ELF-1 (cell line): ENCODE measurements at regions not wholly inside any gene's neighbourhood (a gene's known extent, or its start where the extent isn't known, plus 50 kb on each side); places are given as distances from the start of the nearest gene placed in this dataset.
A peak's percentile ranks its signal among the peaks of the same experiment; 100 is the strongest.

Experiments
- DNase-seq: peaks from one replicate; pipeline ENCODE4 v3.0.0-alpha.2; 2016; ENCODE audit warnings: low read depth, low spot score

DNA sequence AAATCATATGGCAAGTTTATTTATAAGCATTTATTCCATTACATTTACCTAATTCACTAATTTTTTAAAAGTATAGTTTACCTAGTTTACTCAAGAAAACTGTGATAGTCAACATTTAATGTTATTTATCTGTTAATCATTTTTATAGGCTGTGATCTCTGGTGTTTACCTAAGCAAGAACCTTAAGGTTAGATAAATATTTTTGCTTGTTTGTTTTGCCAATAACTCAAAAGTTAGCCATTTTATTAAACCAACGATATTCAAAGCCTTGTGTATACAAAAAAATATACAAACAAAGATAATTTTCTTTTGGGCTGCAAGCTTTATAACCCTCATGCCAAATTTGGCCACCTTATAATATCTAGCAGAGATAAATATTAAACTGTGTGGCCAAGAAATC lies 157.3 kb downstream of the SLCO1B3 start:
- no peak for DNase-seq

DNA sequence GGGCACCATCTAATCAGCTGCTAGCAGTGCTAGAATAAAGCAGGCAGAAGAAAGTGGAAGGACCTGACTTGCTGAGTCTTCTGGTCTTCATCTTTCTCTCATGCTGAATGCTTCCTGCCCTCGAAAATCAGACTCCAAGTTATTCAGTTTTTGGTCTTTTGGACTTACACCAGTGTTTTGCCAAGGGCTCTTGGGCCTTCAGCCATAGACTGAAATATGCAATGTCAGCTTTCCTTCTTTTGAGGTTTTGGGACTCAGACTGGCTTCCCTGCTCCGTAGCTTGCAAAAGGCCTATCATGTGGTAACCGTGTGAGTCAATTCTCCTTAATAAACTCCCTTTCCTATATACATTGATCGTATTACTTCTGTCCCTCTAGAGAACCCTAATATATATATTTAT lies 159.3 kb downstream of the SLCO1B3 start:
- no peak for DNase-seq

DNA sequence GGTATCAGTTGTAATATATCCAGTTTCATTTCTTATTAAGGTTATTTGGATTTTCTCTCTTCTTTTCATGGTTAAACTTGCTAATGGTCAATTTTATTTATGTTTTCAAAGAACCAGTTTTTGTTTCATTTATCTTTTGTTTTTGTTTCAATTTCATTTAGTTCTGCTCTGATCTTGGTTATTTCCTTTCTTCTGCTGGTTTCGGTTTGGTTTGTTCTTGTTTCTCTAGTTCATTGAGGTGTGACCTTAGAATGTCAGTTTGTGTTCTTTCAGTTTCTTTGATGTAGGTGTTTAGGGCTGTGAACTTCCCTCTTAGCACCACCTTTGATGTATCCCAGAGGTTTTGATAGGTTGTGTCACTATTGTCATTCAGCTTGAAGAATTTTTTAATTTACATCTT lies 145.6 kb upstream of the SLCO1B1 start:
- DNase-seq = no peak

DNA sequence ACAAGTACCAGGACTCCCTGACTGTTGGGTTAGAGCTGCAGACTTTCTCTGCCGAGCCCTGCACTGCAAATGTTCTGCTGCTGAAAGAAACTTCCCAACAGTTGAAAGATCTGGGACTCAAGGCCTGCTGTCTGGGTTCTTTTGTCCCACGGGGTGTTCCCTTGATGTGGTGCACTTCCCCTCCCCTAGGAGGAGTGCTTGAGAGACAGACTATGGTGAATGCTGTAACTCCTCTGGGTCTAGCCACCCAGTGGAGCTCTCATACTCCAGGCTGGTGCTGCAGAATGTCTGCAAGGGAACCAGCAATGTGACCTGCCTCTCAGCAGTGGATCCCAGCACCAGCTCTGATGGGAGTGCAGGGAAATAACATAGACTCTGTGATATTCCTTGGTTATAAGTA lies 129.2 kb upstream of the SLCO1B1 start:
- no peak for DNase-seq

DNA sequence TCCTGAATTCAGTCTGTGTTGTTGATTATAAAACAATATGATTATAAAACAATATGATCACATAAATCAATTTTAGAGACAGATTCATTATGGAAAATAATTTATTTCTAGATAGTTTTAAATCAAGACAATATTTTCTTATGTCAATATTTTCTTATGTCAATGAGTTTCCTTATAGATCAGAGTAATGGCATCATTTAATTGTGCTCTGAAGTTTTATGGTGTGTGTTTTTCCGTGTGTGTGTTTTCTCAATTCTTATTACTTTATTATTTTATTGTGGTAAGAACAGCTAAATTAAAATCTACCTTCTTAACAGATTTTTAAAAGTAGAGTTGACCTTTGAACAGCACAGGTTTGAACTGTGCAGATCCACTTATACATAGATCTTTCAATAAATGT lies 105.3 kb upstream of the SLCO1B1 start:
- DNase-seq = no peak

DNA sequence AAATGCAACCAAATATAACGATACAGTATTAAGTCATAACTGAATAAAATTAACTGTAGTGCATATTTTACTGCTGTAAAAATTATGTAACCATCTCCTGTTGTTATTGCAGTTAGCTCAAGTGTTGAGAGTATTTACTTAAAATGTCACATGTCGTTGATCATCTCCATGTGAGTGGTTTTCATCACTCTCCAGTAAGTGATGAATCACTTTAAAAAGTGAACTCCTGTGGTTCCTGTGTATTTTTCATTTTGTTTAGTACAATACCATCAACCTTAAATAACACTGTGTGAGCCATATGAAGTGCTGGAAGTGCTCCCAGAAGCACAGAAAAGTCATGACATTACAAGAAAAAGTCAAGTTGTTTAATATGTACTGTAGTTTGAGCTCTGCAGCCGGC lies 104.7 kb upstream of the SLCO1B1 start:
- DNase-seq = no peak

DNA sequence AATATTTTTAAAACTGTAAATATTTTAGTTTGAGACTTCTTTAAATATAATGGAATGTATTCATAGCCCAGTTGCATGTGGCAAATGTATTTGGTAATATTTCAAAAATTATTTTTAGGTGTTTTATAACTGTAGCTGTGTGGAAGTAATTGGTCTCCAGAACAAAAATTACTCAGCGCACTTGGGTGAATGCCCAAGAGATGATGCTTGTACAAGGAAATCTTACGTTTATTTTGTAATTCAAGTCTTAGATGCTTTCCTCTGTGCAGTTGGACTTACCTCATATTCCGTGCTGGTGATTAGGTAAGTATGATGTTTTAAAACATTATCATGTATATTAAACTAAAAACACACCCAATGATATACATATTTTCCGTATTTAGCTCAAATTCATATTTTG lies 76.7 kb upstream of the SLCO1B1 start:
- no peak for DNase-seq

DNA sequence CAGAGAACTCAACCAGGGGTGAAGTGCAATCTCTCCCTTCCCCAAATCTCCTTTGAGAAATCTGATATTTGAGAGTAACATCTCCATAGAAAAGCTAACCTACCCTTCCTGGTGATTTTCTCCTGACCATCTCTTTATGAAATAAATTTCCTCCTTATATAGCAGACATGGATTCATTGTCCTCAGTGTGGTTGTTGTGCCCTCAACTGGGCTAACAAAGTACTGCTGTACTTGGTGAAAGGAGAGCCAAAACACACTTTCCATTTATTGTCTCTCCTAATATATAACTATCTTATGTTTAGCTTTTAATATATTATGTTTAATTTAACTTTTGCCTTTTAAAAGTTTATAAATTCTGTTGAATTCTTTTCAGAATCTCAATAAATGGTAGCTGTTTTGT lies 65.1 kb upstream of the SLCO1B1 start:
- DNase-seq = no peak

DNA sequence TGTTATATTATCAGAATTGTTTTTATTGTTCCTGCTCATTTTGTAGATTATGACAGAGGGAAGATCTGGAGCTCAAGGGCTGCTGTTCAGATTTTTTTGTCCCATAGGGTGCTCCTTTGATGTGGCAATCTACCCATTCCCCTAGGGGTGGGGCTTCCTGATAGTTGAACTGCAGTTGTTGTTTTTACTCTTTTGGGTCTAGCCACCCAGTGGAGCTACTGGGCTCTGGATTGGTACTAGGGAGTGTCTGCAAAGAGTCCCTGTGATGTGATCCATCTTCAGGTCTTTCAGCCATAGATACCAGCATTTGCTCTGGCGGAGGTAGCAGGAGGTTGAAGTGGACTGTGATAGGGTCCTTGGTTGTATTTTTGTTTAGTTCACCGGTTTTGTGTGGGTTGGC lies 57.9 kb upstream of the SLCO1B1 start:
- DNase-seq = no peak

DNA sequence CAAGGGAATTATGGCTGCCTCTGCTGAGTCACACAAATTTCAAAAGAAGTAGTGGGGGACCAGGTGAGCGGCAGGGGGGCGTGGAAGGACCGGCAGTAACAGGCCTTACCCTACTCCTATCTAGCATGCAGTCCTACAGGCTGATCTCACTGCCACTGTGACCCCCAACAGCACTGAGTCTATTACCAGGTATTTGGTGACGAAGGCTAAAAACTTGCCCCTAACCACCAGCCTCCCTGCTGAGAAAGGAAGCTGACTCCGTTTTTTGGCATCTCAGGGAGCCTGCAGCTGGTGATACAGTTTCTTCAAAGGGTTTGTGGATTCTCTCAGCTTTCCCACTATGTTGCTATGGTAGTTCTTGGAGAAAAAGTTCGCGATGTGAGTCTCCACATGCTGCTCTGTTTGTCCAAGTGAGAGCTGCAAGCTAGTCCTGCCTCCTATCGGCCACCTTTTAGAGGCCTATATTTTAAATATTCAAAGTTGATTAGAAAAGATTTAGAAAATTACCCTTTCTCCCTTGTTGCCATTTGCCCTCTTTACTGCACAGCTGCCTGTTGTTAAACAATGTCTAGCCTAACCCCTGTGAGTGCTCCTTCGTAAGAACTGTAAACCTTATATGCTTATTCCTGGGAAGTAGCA lies 57.1 kb upstream of the SLCO1B1 start:
- peak; percentile 30 for DNase-seq
